Loucy (cell line): ENCODE measurements at regions not wholly inside any gene's neighbourhood (a gene's known extent, or its start where the extent isn't known, plus 50 kb on each side); places are given as distances from the start of the nearest gene placed in this dataset.
"Not testable (repeated sequence)": the region's sequence is repeated elsewhere in the genome, so short reads cannot be mapped to it uniquely, and the experiment has no call there.

Source experiments
- H2AFZ ChIP-seq: fragments of 200-600 bp; sonication (generic); 2 replicates; pipeline ENCODE4 v1.6.0; 2016; ENCODE audit warnings: antibody characterized with exemption, mild to moderate bottlenecking, low read length, moderate library complexity
- H3F3A ChIP-seq: fragments of 200-600 bp; 2 replicates; pipeline ENCODE4 v1.6.0; 2016; ENCODE audit warnings: antibody characterized with exemption, low read depth, mild to moderate bottlenecking
- H3K27me3 ChIP-seq: fragments of 200-600 bp; sonication (generic); 2 replicates; pipeline ENCODE4 v1.6.1; 2014; ENCODE audit warnings: low read length, mild to moderate bottlenecking; ENCODE audit not compliant: insufficient read depth, poor library complexity, severe bottlenecking
- H3K36me3 ChIP-seq: fragments of 200-600 bp; sonication (generic); 2 replicates; pipeline ENCODE4 v1.6.1; 2016; ENCODE audit warnings: low read length; ENCODE audit not compliant: insufficient read depth
- H3K4me1 ChIP-seq: fragments of 200-600 bp; sonication (generic); 2 replicates; pipeline ENCODE4 v1.5.1; 2014; ENCODE audit warnings: low read length, mild to moderate bottlenecking; ENCODE audit not compliant: insufficient read depth, poor library complexity, severe bottlenecking
- H3K4me2 ChIP-seq: fragments of 200-600 bp; sonication (generic); 2 replicates; pipeline ENCODE4 v1.6.0; 2014; ENCODE audit warnings: antibody characterized with exemption, low read length, low read depth, mild to moderate bottlenecking; ENCODE audit not compliant: poor library complexity, severe bottlenecking
- H3K4me3 ChIP-seq: fragments of 200-600 bp; sonication (generic); 2 replicates; pipeline ENCODE4 v1.5.1; 2014; ENCODE audit warnings: low read length, mild to moderate bottlenecking, mixed read lengths; ENCODE audit not compliant: poor library complexity, severe bottlenecking
- H3K79me2 ChIP-seq: fragments of 200-600 bp; sonication (generic); 2 replicates; pipeline ENCODE4 v1.6.1; 2014; ENCODE audit warnings: low read length; ENCODE audit not compliant: insufficient read depth
- H3K9ac ChIP-seq: fragments of 200-600 bp; sonication (generic); 2 replicates; pipeline ENCODE4 v1.6.0; 2014; ENCODE audit warnings: mild to moderate bottlenecking, low read depth, low read length, moderate library complexity; ENCODE audit not compliant: poor library complexity, severe bottlenecking
- H3K9me2 ChIP-seq: fragments of 200-600 bp; sonication (generic); replicated peaks from 2 replicates; pipeline ENCODE4 v1.6.1; 2016; ENCODE audit warnings: low read depth, low read length, mixed read lengths
- H3K9me3 ChIP-seq: fragments of 200-600 bp; sonication (generic); 2 replicates; pipeline ENCODE4 v1.6.1; 2014; ENCODE audit warnings: mild to moderate bottlenecking, antibody characterized with exemption, low read length, low read depth; ENCODE audit not compliant: insufficient read depth
- H4K20me1 ChIP-seq: fragments of 200-600 bp; sonication (generic); 2 replicates; pipeline ENCODE4 v1.6.0; 2014; ENCODE audit warnings: antibody characterized with exemption, low read length, mild to moderate bottlenecking; ENCODE audit not compliant: insufficient read depth, poor library complexity, severe bottlenecking
- CTCF ChIP-seq: fragments of 200-600 bp; sonication (generic); conservative IDR thresholded peaks from 2 replicates; pipeline ENCODE4 v1.5.1; 2014; ENCODE audit warnings: mild to moderate bottlenecking, antibody characterized with exemption, low read length
- EZH2phosphoT487 ChIP-seq: fragments of 200-600 bp; IDR thresholded peaks from 2 replicates; pipeline ENCODE4 v1.6.1; 2018; ENCODE audit warnings: antibody characterized with exemption, mild to moderate bottlenecking, moderate library complexity, borderline replicate concordance

DNA sequence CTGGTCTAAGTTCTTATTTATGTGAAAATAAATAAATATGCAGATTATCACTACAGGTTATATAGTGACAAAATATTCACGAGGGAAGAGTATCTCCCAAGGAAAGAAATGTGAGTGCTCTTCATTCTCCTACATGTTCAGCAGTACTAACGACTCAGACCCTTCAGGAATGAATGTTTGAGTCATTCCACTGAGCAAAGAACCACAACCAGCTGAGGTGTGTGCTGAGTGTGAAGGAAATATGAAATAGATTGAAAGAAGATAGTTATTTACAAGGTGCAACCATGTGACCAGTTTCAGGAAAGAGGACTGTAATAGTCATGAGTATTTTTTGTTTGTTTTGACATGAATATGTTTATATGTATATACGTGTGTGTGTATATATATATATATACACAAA is 228.7 kb downstream of the TUSC1 start:
- Histone ChIP-seq H3K79me2 (no peaks in the 10 kb centered on the region), H3K36me3 (no peaks in the 10 kb centered on the region), H3F3A (no peaks in the 10 kb centered on the region), H4K20me1 (no peaks in the 10 kb centered on the region), H2AFZ (no peak overlapping the region), H3K27me3 (no peaks in the 10 kb centered on the region), H3K4me3 (no peak overlapping the region), H3K9me3 (no peaks in the 10 kb centered on the region), H3K4me2 (no peak overlapping the region), H3K9ac (no peak overlapping the region), H3K4me1 (no peaks in the 10 kb centered on the region), H3K9me2 (no peaks in the 10 kb centered on the region)
- TF ChIP-seq CTCF: no peak
- no peak for TF ChIP-seq EZH2phosphoT487

DNA sequence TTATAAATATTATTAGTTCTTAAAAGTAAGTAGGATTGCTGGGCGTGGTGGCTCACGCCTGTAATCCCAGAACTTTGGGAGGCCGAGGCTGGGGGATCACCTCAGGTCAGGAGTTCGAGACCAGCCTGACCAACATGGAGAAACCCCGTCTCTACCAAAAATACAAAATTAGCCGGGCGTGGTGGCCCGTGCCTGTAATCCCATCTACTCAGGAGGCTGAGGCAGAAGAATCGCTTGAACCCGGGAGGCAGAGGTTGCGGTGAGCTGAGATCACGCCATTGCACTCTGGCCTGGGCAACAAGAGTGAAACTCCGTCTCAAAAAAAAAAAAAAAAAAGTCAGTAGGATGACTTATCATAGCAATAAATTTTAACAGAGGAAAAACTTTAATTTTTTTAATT is 232.5 kb downstream of the TUSC1 start:
- not testable (repeated sequence) for H4K20me1 ChIP-seq, H3K36me3 ChIP-seq, H3K27me3 ChIP-seq, H3K4me3 ChIP-seq, H3K4me2 ChIP-seq, H3K9me2 ChIP-seq, H3K9me3 ChIP-seq, H3K79me2 ChIP-seq, H3F3A ChIP-seq, H3K9ac ChIP-seq, H2AFZ ChIP-seq, H3K4me1 ChIP-seq

- Histone ChIP-seq H3K4me2 (no peak overlapping the region), H3K79me2 (no peaks in the 10 kb centered on the region), H3K9ac (no peak overlapping the region), H3K4me1 (no peaks in the 10 kb centered on the region), H3F3A (no peaks in the 10 kb centered on the region), H3K9me3 (no peaks in the 10 kb centered on the region), H2AFZ (no peak overlapping the region), H4K20me1 (no peaks in the 10 kb centered on the region), H3K4me3 (no peak overlapping the region), H3K36me3 (no peaks in the 10 kb centered on the region), H3K27me3 (no peaks in the 10 kb centered on the region), H3K9me2 (no peaks in the 10 kb centered on the region)
- no peak for TF ChIP-seq CTCF
- TF ChIP-seq EZH2phosphoT487: no peak
Observed at GRCh38 chr9:25442526-25442925, 235.7 kb downstream of the TUSC1 start.

GRCh38 chr9:25427898-25428297 is 250.3 kb downstream of the TUSC1 start:
- no peaks in the 10 kb centered on the region; the same call in 1 of the 2 replicates for H3K9me3 ChIP-seq
- no peaks in the 10 kb centered on the region for H3F3A ChIP-seq

More at GRCh38 chr9:25427898-25428297, 250.3 kb downstream of the TUSC1 start:
- Histone ChIP-seq H3K4me3 (no peak overlapping the region), H3K36me3 (no peaks in the 10 kb centered on the region), H3K4me1 (no peaks in the 10 kb centered on the region), H3K79me2 (no peaks in the 10 kb centered on the region), H4K20me1 (no peaks in the 10 kb centered on the region), H2AFZ (no peak overlapping the region), H3K27me3 (no peaks in the 10 kb centered on the region), H3K9me2 (no peaks in the 10 kb centered on the region), H3K9ac (no peak overlapping the region), H3K4me2 (no peak overlapping the region)
- no peak for TF ChIP-seq EZH2phosphoT487
- no peak for TF ChIP-seq CTCF
